CD4-positive, alpha-beta T cell treated with Interferon alpha-2 for 1 hour (primary cell): ENCODE measurements at regions not wholly inside any gene's neighbourhood (a gene's known extent, or its start where the extent isn't known, plus 50 kb on each side); places are given as distances from the start of the nearest gene placed in this dataset.
"Not testable (repeated sequence)": the region's sequence is repeated elsewhere in the genome, so short reads cannot be mapped to it uniquely, and the experiment has no call there.

ENCODE experiments used
- DNase-seq, 2 donors: peaks; one replicate each; pipeline ENCODE4 v3.0.0-alpha.2; 2020 to 2022

- DNase-seq: no peak
These were observed 246.8 kb upstream of the TUT7 start for GRCh38 chr9:86600977-86601376.

GRCh38 chr9:86600291-86600690, 246.1 kb upstream of the TUT7 start:
- DNase-seq: no peak

- DNase-seq: no peak
These were observed 245.4 kb upstream of the TUT7 start for GRCh38 chr9:86599561-86599960.

GRCh38 chr9:86598411-86599239, 244.4 kb upstream of the TUT7 start:
- DNase-seq: no peak

- no peak for DNase-seq
These were observed 240.5 kb upstream of the TUT7 start for GRCh38 chr9:86594724-86595123.

GRCh38 chr9:86591472-86591871, 237.3 kb upstream of the TUT7 start:
- DNase-seq: no peak

GRCh38 chr9:86589730-86590129, 235.5 kb upstream of the TUT7 start:
- no peak for DNase-seq

- DNase-seq: no peak
These were observed 235.1 kb upstream of the TUT7 start for GRCh38 chr9:86589273-86589672.

GRCh38 chr9:86586144-86586494, 231.9 kb upstream of the TUT7 start:
- no peak for DNase-seq

- no peak for DNase-seq
These were observed 231.4 kb upstream of the TUT7 start for GRCh38 chr9:86585422-86586143.

- no peak for DNase-seq
These were observed 226.5 kb upstream of the TUT7 start for GRCh38 chr9:86580688-86581087.

GRCh38 chr9:86578722-86579121, 224.5 kb upstream of the TUT7 start:
- DNase-seq: no peak

- no peak for DNase-seq
These were observed 223.5 kb upstream of the TUT7 start for GRCh38 chr9:86577420-86578333.

GRCh38 chr9:86575825-86576525, 221.8 kb upstream of the TUT7 start:
- no peak for DNase-seq

- no peak for DNase-seq
These were observed 220.9 kb upstream of the TUT7 start for GRCh38 chr9:86575137-86575536.

- DNase-seq: no peak
These were observed 219.7 kb upstream of the TUT7 start for GRCh38 chr9:86573886-86574285.

GRCh38 chr9:86572904-86573303, 218.7 kb upstream of the TUT7 start:
- DNase-seq: no peak

- not testable (repeated sequence) for DNase-seq
These were observed 211.4 kb upstream of the TUT7 start for GRCh38 chr9:86565603-86566002.

GRCh38 chr9:86563936-86564335, 209.7 kb upstream of the TUT7 start:
- no peak for DNase-seq

GRCh38 chr9:86563350-86563749, 209.1 kb upstream of the TUT7 start:
- DNase-seq: no peak

GRCh38 chr9:86562691-86563090, 208.5 kb upstream of the TUT7 start:
- no peak for DNase-seq

GRCh38 chr9:86557918-86558317, 203.7 kb upstream of the TUT7 start:
- DNase-seq: no peak
